Parathyroid adenoma (tissue), 2 donors: ENCODE measurements at regions not wholly inside any gene's neighbourhood (a gene's known extent, or its start where the extent isn't known, plus 50 kb on each side); places are given as distances from the start of the nearest gene placed in this dataset.

Source experiments
- H2AFZ ChIP-seq: fragments of 300-600 bp; sonication (generic); one replicate; pipeline ENCODE4 v1.7.0; 2017; ENCODE audit warnings: antibody characterized with exemption, mild to moderate bottlenecking
- H3K27ac ChIP-seq: fragments of 300-600 bp; sonication (generic); one replicate; pipeline ENCODE4 v1.7.0; 2017
- H3K27me3 ChIP-seq: fragments of 300-600 bp; sonication (generic); one replicate; pipeline ENCODE4 v1.7.0; 2017; ENCODE audit warnings: low read length; ENCODE audit not compliant: control insufficient read depth, insufficient read depth
- H3K36me3 ChIP-seq: fragments of 300-600 bp; sonication (generic); one replicate; pipeline ENCODE4 v1.7.0; 2017; ENCODE audit warnings: low read length; ENCODE audit not compliant: control insufficient read depth, insufficient read depth
- H3K4me1 ChIP-seq: fragments of 300-600 bp; sonication (generic); one replicate; pipeline ENCODE4 v1.7.0; 2017; ENCODE audit warnings: control low read depth
- H3K4me2 ChIP-seq: fragments of 300-600 bp; sonication (generic); one replicate; pipeline ENCODE4 v1.7.0; 2017; ENCODE audit warnings: low read length
- H3K4me3 ChIP-seq: fragments of 300-600 bp; sonication (generic); one replicate; pipeline ENCODE4 v1.7.0; 2017; ENCODE audit warnings: low read depth, low read length
- H3K79me2 ChIP-seq: fragments of 300-600 bp; sonication (generic); one replicate; pipeline ENCODE4 v1.7.0; 2017; ENCODE audit warnings: control low read depth
- H3K9ac ChIP-seq: fragments of 300-600 bp; sonication (generic); one replicate; pipeline ENCODE4 v1.7.0; 2017; ENCODE audit warnings: mild to moderate bottlenecking
- H3K9me3 ChIP-seq: fragments of 300-600 bp; sonication (generic); one replicate; pipeline ENCODE4 v1.7.0; 2017; ENCODE audit warnings: low read length; ENCODE audit not compliant: control insufficient read depth
- CTCF ChIP-seq: fragments of 300-600 bp; sonication (generic); IDR thresholded peaks from one replicate; pipeline ENCODE4 v1.7.0; 2017; ENCODE audit warnings: antibody characterized with exemption, mild to moderate bottlenecking
- donor health status: primary hyperparathyroidism.

- no peaks in the 10 kb centered on the region for H3K79me2 ChIP-seq
- H3K27me3 ChIP-seq = no peaks in the 10 kb centered on the region
- no peaks in the 10 kb centered on the region for H3K36me3 ChIP-seq
- no peak for TF ChIP-seq CTCF
- no peaks in the 10 kb centered on the region for H3K4me1 ChIP-seq
- no peak overlapping the region for H2AFZ ChIP-seq
- no peak overlapping the region for H3K4me3 ChIP-seq
- no peak overlapping the region for H3K27ac ChIP-seq
- no peaks in the 10 kb centered on the region for H3K9me3 ChIP-seq
- no peak overlapping the region for H3K9ac ChIP-seq
- H3K4me2 ChIP-seq = no peak overlapping the region
Observed at GRCh38 chr3:72246685-72247084, 461.7 kb upstream of the PROK2 start.

GRCh38 chr3:72245183-72245811, 460.3 kb upstream of the PROK2 start:
- Histone ChIP-seq H3K27ac (no peak overlapping the region), H3K4me2 (no peak overlapping the region), H2AFZ (no peak overlapping the region), H3K9ac (no peak overlapping the region), H3K4me3 (no peak overlapping the region), H3K36me3 (no peaks in the 10 kb centered on the region), H3K27me3 (no peaks in the 10 kb centered on the region), H3K4me1 (no peaks in the 10 kb centered on the region), H3K9me3 (no peaks in the 10 kb centered on the region), H3K79me2 (no peaks in the 10 kb centered on the region)
- TF ChIP-seq CTCF = no peak

GRCh38 chr3:72244396-72244795, 459.4 kb upstream of the PROK2 start:
- TF ChIP-seq CTCF = no peak
- Histone ChIP-seq H2AFZ (no peak overlapping the region), H3K4me2 (no peak overlapping the region), H3K79me2 (no peaks in the 10 kb centered on the region), H3K9me3 (no peaks in the 10 kb centered on the region), H3K9ac (no peak overlapping the region), H3K4me3 (no peak overlapping the region), H3K27ac (no peak overlapping the region), H3K27me3 (no peaks in the 10 kb centered on the region), H3K4me1 (no peaks in the 10 kb centered on the region), H3K36me3 (no peaks in the 10 kb centered on the region)

- Histone ChIP-seq H3K4me1 (no peaks in the 10 kb centered on the region), H3K79me2 (no peaks in the 10 kb centered on the region), H3K36me3 (no peaks in the 10 kb centered on the region), H3K27me3 (no peaks in the 10 kb centered on the region), H3K9me3 (no peaks in the 10 kb centered on the region), H3K27ac (no peak overlapping the region), H3K9ac (no peak overlapping the region), H3K4me2 (no peak overlapping the region), H2AFZ (no peak overlapping the region), H3K4me3 (no peak overlapping the region)
- TF ChIP-seq CTCF = no peak
Observed at GRCh38 chr3:72242326-72242725, 457.4 kb upstream of the PROK2 start.

GRCh38 chr3:72241525-72241924, 456.6 kb upstream of the PROK2 start:
- H2AFZ ChIP-seq = no peak overlapping the region
- H3K36me3 ChIP-seq = no peaks in the 10 kb centered on the region
- no peak overlapping the region for H3K4me3 ChIP-seq
- H3K27ac ChIP-seq = no peak overlapping the region
- no peaks in the 10 kb centered on the region for H3K79me2 ChIP-seq
- H3K4me2 ChIP-seq = no peak overlapping the region
- no peaks in the 10 kb centered on the region for H3K4me1 ChIP-seq
- H3K27me3 ChIP-seq = no peaks in the 10 kb centered on the region
- no peaks in the 10 kb centered on the region for H3K9me3 ChIP-seq
- TF ChIP-seq CTCF = no peak
- H3K9ac ChIP-seq = no peak overlapping the region
